A673 (cell line): ENCODE measurements at regions not wholly inside any gene's neighbourhood (a gene's known extent, or its start where the extent isn't known, plus 50 kb on each side); places are given as distances from the start of the nearest gene placed in this dataset.

ENCODE experiments used
- CTCF ChIP-seq: fragments of 300-800, 200-600 bp; sonication (generic); conservative IDR thresholded peaks from 2 replicates; pipeline ENCODE4 v1.5.1; 2017; ENCODE audit warnings: low read depth, mild to moderate bottlenecking, antibody characterized with exemption, low read length, moderate library complexity, mixed read lengths
- EZH2 ChIP-seq: fragments of 200-600 bp; sonication (generic); IDR thresholded peaks from 2 replicates; pipeline ENCODE4 v1.6.1; 2017; ENCODE audit warnings: borderline replicate concordance, low read depth, mild to moderate bottlenecking, mixed read lengths, antibody characterized with exemption, low read length; ENCODE audit not compliant: poor library complexity, severe bottlenecking

- no peak for TF ChIP-seq CTCF
- no peak for TF ChIP-seq EZH2
Observed at GRCh38 chr15:35197306-35197705, 112.2 kb upstream of the NANOGP8 start.
